NK-92 treated with Interleukin-12 subunit alpha and Interleukin-12 subunit beta, amount 100 ng/mL, for 24 hours (cell line): ENCODE measurements at regions not wholly inside any gene's neighbourhood (a gene's known extent, or its start where the extent isn't known, plus 50 kb on each side); places are given as distances from the start of the nearest gene placed in this dataset.
"Not testable (repeated sequence)": the region's sequence is repeated elsewhere in the genome, so short reads cannot be mapped to it uniquely, and the experiment has no call there.

Experiments used
- DNase-seq: peaks from one replicate; lab custom pipeline; 2025; lab: John Stamatoyannopoulos, UW

DNA sequence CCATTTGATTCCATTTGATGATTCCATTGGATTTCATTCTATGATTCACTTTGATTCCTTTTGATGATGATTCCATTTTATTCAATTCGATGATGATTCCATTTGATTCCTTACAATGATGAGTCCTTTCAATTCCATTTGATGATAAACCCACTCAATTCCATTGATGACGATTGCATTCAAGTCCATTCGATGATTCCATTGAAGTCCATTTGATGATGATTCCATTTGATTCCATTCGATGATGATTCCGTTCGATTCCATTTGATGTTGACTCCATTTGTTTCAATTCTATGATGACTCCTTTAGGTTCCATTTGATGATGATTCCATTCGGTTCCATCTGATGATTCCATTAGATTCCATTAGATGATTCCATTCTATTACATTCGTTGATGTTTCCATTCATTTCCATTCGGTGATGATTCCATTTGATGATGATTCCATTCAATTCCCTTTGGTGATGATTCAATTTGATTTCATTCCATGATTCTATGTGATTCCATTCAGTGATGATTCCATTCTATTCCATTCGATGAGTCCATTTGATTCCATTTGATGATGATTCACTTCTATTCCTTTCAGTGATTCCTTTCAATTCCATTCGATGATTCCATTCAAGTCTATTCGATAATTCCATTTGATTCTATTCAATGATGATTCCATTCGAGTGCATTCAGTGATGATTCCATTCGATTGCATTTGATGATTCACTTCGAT is 1106.0 kb downstream of the RPIA start:
- DNase-seq = no peak

DNA sequence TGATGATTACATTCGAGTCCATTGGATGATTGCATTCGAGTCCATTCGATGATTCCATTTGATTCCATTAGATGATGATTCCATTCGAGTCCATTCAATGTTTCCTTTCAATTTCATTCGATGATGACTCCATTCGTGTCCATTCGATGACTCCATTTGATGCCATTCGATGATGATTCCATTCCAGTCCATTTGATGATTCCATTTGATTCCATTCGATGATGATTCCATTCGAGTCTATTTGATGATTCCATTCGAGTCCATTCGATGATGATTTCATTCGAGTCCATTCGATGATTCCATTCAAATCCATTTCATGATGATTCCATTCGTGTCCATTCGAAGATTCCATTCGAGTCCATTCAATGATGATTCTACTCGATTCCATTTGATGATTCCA is 1109.7 kb downstream of the RPIA start:
- DNase-seq = not testable (repeated sequence)

DNA sequence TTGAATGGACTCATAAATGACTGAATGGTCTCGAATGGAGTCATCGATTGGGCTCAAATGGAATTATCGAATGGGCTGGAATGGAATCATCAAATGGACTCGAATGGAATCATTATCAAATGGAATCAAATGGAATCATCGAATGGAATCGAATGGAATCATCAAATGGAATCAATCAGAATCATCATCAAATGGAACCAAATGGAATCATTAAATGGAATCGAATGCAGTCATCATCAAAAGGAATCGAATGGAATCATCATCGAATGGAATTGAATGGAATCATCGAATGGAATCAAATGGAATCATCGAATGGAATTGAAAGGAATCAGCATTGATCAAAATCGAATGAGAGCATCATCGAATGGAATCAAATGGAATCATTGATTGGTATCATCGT is 1114.9 kb downstream of the RPIA start:
- DNase-seq = not testable (repeated sequence)

DNA sequence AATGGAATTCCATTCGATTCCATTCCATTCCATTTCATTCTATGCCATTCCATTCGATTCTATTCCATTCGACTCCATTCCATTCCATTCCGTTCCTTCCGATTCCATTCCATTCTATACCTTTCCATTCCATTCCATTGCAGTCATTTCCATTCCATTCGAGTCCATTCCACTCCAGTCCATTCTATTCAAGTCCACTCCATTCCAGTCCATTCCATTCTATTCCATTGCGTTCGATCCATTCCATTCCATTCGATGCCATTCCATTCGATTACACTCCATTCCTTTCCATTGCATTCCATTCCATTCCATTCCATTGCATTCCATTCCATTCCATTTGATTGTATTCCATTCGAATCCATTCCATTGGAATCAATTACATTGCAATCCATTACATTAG is 1119.8 kb downstream of the RPIA start:
- DNase-seq = no peak

DNA sequence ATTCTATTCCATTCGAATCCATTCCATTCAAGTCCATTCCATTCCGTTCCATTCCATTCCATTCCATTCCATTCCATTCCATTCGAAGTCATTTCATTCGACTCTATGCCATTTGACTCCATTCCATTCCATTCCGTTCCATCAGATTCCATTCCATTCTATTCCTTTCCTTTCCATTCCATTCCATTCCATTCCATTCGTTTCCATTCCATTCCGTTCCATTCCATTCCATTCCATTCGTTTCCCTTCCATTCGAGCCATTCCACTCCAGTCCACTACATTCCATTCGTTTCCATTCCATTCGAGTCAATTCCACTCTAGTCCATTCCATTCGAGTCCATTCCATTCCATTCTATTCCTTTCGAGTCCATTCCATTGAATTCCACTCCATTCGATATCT is 1120.4 kb downstream of the RPIA start:
- not testable (repeated sequence) for DNase-seq

DNA sequence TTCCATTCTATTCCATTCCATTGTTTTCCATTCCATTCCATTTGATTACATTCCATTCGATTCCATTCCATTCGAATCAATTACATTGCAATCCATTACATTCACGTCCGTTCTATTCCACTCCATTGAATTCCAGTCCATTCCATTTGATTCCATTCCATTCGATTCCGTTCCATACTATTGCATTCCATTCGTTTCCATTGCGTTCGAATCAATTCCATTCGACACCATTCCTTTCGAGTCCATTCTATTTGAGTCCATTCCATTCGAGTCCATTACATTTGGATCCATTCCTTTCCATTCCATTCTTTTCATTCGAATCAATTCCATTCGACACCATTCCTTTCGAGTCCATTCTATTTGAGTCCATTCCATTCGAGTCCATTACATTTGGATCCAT is 1122.9 kb downstream of the RPIA start:
- DNase-seq = not testable (repeated sequence)

DNA sequence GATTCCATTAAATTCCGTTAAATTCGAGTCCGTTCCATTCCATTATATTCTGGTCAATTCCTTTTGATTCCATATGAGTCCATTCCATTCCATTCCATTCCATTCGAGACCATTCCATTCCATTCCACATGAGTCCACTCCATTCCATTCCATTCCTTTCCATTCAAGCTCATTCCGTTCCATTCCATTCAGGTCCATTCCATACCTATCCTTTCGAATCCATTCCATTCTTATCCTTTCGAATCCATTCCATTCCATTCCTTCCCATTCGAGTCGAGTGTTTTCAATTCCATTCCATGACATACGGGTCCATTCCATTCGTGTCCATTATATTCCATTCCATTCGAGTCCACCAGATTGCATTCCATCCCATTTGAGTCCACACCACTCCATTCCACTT is 1127.4 kb downstream of the RPIA start:
- DNase-seq = no peak

DNA sequence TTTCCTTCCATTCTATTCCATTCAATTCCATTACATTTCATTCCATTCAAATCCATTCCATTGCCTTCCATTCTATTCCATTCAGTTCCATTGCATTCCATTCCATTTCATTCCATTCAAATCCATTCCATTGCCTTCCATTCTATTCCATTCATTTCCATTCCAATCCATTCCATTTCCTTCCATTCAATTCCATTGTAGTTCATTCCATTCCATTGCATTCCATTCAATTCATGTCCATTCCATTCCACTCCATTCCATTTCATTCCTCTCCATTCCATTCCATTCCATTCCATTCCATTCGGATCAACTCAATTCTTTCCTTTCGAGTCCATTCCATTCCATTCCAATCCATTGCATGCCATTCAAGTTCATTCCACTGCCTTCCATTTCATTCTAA is 1128.3 kb downstream of the RPIA start:
- DNase-seq = no peak

DNA sequence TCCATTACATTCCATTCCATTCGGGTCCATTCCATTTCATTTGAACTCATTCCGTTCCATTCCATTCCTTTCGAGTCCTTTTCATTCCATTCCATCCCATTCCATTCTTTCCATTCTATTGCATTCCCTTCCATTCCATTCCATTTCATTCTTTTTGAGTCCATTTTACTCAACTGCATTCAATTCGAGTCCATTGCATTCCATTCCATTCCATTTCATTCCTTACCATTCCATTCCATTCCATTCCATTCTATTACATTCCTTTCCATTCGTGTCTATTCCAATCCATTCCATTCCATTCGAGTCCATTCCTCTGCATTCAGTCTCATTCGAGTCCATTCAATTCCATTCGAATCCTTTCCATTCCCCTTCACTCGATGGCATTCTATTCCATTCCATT is 1128.8 kb downstream of the RPIA start:
- DNase-seq = no peak

DNA sequence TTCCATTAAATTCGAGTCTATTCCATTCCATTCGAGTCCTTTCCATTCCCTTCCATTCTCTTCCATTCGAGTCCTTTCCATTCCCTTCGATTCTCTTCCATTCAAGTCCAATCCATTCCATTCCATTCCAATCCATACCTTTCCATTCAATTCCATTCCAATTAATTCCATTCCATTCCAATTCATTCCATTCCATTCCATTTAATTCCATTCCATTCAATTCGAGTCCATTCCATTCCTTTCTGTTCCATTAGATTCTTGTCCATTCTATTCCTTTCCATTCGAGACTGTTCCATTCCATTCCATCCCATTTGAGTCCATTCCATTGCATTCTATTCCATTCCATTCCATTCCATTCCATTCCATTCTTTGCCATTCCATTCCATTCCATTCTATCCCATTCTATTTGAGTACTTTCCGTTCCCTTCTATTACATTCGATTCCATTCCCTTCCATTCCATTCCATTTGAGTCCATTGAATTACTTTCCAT is 1130.0 kb downstream of the RPIA start:
- DNase-seq = no peak

DNA sequence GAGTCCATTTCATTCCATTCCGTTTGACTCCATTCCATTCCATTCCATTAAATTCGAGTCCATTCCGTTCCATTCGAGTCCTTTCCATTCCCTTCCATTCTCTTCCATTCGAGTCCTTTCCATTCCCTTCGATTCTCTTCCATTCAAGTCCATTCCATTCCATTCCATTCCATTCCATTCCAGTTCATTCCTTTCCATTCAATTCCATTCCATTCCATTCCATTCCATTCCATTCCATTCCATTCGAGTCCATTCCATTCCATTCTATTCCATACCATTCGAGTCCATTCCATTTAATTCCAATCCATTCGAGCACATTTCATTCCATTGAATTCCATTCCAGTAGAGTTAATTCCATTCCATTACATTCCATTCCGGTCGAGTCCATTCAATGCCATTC is 1130.9 kb downstream of the RPIA start:
- DNase-seq = not testable (repeated sequence)

DNA sequence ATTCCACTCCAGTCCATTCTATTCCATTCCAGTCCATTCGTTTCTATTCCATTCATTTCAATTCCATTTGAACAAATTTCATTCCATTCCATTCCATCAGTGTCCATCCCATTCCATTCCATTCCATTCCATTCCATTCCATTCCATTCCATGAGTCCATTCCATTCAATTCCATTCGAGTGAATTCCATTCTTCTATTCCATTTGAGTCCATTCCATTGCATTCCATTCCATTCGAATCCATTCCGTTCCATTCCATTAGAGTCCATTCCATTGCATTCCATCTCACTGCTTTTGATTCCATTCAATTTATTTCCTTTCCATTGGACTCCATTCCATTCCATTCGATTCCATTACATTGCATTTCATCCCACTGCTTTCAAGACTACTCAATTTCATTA is 1132.1 kb downstream of the RPIA start:
- DNase-seq = no peak

DNA sequence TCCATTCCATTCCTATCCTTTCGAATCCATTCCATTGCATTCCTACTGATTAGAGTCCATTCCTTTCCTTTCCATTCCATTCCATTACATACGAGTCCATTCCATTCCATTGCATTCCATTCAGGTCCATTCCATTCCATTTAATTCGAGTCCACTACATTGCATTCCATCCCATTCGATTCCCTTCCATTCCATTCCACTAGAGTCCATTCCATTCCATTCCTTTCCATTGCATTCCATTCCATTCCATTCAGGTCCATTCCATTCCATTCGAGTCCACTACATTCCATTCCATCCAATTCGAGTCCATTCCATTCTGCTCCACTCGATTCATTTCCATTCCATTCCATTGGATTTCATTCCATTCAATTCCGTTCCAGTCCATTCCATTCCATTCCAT is 1133.6 kb downstream of the RPIA start:
- DNase-seq = no peak

DNA sequence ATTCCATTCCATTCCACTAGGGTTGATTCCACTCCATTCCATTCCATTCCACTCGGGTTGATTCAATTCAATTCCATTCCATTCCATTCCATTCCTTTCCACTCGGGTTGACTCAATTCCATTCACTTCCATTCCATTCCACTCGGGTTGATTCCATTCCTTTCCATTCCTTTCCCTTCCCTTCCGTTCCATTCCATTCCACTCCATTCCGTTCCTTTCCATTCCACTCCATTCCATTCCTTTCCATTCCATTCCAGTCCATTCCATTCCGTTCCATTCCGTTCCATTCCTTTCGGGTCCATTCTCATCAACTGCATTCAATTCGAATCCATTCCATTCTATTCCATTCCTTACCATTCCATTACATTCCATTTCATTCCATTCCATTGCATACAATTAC is 1135.3 kb downstream of the RPIA start:
- DNase-seq = not testable (repeated sequence)

DNA sequence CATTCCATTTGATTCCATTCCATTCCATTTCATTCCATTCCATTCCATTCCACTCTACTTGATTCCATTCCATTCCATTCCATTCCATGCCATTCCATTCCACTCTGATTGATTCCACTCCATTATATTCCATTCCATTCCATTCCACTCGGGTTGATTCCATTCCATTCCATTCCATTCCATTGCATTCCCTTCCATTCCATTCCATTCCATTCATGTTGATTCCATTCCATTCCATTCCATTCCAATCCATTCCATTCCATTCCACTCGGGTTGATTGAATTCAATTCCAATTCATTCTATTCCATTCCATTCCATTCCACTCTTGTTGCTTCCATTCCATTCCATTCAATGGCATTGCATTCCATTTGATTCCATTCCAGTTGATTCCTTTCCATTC is 1136.4 kb downstream of the RPIA start:
- not testable (repeated sequence) for DNase-seq

DNA sequence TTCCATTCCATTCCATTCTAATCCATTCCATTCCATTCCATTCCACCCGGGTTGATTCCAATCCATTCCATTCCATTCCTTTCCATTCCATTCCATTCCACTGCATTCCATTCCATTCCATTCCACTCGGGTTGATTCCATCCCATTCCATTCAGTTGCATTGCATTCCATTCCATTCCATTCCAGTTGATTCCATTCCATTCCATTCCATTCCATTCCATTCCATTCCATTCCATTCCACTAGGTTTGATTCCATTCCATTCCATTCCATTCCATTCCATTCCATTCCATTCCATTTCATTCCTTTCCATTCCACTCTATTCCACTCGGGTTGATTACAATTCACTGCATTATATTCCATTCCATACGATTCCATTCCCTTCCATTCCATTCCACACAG is 1136.9 kb downstream of the RPIA start:
- not testable (repeated sequence) for DNase-seq

DNA sequence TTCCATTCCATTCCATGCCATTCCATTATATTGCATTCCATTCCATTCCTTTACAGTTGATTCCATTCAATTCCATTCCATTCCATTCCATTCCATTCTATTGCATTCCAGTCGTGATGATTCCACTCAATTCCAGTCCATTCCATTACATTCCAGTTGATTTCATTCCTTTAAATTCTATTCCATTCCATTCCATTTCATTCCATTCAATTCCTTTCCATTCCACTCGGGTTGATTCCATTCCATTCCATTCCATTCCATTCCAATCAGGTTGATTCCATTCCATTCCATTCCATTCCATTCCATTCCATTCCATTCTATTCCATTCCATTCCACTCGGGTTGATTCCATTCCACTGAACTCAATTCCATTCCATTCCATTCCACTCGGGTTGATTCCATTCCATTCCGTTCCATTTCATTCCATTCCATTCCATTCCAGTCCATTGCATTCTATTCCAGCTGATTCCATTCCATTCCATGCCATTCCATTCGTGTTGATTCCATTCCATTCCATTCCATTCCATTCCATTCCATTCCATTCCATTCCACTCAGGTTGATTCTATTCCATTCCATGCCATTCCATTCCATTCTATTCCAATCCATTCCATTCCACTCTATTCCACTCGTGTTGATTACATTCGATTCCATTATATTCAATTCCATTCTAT is 1137.6 kb downstream of the RPIA start:
- not testable (repeated sequence) for DNase-seq

DNA sequence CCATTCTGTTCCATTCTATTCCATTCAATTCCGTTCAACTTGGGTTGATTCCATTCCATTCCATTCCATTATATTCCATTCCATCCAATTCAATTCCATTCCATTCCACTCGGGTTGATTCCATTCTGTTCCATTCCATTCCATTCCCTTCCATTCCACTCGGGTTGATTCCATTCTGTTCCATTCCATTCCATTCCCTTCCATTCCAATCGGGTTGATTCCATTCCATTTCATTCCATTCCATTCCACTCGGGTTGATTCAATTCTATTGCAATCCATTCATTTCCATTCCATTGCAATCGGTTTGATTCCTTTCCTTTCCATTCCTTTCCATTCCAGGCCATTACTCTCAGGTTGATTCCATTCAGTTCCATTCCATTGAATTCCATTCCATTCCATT is 1138.4 kb downstream of the RPIA start:
- no peak for DNase-seq

DNA sequence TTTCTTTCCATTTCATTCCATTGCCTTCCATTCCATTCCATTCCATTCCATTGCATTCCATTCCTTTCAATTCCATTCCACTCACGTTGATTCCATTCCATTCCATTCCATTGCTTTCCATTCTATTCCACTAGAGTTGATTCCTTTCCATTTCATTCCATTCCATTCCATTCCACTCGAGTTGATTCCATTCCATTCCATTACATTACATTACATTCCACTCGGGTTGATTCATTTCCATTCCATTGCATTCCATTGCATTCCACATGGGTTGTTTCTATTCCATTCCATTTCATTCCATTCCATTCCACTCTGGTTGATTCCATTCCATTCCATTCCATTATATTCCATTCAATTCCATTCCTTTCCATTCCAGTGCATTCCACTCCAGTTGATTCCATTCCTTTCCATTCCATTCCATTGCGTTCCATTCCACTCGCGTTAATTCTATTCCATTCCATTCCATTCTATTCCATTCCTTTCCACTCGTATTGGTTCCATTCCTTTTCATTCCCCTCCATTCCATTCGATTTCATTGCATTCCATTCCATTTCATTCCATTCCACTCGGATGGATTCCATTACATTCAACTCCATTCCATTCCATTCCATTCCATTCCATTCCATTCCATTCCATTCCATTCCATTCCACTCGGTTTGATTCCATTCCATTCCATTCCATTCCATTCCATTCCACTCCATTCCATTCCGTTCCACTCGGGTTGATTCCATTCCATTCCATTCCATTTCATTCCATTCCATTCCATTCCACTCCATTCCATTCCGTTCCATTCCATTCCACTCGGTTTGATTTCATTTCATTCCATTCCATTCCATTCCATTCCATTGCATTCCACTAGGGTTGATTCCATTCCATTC is 1139.1 kb downstream of the RPIA start:
- DNase-seq = not testable (repeated sequence)

DNA sequence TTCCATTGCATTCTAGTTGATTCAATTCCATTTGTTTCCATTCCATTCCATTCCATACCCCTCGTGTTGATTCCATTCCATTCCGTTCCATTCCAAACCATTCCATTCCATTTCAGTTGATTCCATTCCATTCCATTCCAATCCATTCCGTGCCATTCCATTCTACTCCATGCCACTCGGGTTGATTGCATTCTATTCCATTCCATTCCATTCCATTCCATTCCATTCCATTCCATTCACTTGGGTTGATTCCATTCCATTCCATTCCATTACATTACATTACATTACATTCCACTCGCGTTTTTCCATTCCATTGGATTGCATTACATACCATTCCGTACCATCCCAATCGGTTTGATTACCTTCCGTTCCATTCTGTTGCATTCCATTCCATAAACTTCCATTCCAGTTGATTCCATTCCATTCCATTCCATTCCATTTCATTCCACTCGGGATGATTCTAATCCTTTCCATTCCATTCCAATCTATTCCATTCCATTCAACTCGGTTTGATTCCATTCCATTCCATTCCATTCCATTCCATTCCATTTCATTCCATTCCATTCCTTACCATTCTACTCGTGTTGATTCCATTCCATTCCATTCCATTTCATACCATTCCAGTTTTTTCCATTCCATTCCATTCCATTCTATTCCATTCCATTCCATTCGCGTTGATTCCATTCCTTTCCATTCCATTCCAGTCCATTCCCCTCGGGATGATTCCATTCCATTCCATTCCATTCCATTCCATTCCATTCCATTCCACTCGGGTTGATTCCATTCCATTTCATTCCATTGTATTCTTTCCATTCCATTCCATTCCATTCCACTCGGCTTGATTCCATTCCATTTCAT is 1140.4 kb downstream of the RPIA start:
- no peak for DNase-seq

DNA sequence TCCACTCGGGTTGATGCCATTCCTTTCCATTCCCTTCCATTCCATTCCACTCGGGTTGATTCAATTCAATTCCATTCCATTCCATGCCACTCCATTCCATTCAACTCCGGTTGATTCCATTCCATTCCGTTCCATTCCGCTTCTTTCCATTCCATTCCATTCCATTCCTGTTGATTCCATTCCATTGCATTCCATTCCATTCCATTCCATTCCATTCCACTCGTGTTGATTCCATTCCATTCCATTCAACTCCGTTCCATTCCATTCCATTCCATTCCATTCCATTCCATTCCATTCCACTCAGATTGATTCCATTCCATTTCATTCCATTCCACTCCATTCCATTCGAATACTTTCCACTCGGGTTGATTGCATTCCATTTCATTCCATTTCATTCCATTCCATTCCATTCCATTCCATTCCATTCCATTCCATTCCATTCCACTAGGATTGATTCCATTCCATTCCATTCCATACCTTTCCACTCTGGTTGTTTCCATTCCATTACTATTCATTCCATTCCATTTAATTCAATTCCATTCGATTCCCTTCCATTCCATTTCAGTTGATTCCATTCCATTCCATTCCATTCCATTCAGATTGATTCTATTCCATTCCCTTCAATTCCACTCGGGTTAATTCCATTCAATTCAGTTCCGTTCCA is 1141.8 kb downstream of the RPIA start:
- DNase-seq = no peak
